ENCODE measurements at regions not wholly inside any gene's neighbourhood (a gene's known extent, or its start where the extent isn't known, plus 50 kb on each side); places are given as distances from the start of the nearest gene placed in this dataset.

DNA sequence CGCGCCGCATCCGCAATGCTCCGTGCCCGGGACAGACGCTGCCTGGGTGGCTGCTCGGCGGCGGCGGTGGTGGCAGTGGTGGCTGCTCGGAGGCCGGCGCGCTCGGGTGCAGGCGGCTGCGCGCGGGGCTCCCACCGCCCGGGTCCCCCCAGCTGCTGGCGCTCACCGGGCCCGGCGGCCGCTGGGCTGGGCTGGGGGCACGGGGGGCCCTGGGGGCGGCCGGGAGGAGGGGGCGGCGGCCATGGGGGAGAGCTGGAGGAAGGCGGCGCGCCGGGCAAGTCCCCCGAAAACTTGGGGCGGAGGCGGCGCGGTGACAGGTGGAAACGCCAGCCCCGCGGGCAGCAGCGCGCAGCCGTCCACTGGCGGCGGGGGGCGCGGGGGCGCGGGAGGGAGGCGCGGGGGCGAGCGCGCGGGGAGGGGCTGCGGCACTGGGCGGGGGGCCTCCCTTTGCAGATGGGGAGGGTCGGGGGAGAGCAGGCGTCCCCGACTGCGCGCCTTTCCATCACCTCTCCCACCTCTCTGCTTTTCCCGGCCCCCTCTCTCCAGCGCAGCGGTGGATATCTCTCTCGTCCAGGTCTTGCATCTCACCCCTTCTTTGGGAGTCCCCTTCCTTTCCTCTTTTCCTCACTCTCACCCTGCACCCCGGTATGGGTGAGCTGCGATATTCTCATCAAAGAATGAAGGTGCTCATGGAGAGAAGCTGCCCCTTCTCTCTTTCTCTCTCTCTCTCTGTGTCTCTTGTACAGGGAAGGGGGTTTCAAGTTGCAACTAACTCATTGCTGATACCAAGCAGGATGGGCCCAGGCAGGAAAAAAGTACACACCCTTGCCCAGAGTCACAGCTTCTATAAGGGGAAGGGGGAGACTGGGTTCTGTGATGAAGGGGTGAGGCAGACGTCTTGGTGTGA lies 83.7 kb upstream of the DHRSX start:
- H3K27ac ChIP-seq (ENCODE audit: low read depth in 1 of 2, low read length in 2 of 2): no peak overlapping the region
- DNase-seq (ENCODE audit: low spot score): no peak
- TF ChIP-seq, protein P1, sequence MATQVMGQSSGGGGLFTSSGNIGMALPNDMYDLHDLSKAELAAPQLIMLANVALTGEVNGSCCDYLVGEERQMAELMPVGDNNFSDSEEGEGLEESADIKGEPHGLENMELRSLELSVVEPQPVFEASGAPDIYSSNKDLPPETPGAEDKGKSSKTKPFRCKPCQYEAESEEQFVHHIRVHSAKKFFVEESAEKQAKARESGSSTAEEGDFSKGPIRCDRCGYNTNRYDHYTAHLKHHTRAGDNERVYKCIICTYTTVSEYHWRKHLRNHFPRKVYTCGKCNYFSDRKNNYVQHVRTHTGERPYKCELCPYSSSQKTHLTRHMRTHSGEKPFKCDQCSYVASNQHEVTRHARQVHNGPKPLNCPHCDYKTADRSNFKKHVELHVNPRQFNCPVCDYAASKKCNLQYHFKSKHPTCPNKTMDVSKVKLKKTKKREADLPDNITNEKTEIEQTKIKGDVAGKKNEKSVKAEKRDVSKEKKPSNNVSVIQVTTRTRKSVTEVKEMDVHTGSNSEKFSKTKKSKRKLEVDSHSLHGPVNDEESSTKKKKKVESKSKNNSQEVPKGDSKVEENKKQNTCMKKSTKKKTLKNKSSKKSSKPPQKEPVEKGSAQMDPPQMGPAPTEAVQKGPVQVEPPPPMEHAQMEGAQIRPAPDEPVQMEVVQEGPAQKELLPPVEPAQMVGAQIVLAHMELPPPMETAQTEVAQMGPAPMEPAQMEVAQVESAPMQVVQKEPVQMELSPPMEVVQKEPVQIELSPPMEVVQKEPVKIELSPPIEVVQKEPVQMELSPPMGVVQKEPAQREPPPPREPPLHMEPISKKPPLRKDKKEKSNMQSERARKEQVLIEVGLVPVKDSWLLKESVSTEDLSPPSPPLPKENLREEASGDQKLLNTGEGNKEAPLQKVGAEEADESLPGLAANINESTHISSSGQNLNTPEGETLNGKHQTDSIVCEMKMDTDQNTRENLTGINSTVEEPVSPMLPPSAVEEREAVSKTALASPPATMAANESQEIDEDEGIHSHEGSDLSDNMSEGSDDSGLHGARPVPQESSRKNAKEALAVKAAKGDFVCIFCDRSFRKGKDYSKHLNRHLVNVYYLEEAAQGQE (IDR thresholded peaks at IDR 0.05): no peak
- no peak for TF ChIP-seq TAF1 (conservative IDR thresholded peaks at IDR 0.05)
- TF ChIP-seq, protein P2, sequence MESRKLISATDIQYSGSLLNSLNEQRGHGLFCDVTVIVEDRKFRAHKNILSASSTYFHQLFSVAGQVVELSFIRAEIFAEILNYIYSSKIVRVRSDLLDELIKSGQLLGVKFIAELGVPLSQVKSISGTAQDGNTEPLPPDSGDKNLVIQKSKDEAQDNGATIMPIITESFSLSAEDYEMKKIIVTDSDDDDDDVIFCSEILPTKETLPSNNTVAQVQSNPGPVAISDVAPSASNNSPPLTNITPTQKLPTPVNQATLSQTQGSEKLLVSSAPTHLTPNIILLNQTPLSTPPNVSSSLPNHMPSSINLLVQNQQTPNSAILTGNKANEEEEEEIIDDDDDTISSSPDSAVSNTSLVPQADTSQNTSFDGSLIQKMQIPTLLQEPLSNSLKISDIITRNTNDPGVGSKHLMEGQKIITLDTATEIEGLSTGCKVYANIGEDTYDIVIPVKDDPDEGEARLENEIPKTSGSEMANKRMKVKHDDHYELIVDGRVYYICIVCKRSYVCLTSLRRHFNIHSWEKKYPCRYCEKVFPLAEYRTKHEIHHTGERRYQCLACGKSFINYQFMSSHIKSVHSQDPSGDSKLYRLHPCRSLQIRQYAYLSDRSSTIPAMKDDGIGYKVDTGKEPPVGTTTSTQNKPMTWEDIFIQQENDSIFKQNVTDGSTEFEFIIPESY (IDR thresholded peaks at IDR 0.05): no peak
- TF ChIP-seq ATF3 (IDR thresholded peaks at IDR 0.05): no peak
- no peak for TF ChIP-seq RXRA (IDR thresholded peaks at IDR 0.05)
- no peak for TF ChIP-seq RAD21 (IDR thresholded peaks at IDR 0.05)
- TF ChIP-seq NR2F2 (IDR thresholded peaks at IDR 0.05): no peak
- no peak for TF ChIP-seq GABPA (IDR thresholded peaks at IDR 0.05 in 1 of 2, conservative IDR thresholded peaks at IDR 0.05 in 1 of 2)
- no peak for TF ChIP-seq YY1 (IDR thresholded peaks at IDR 0.05)
- TF ChIP-seq SP1 (IDR thresholded peaks at IDR 0.05): no peak
- TF ChIP-seq HNF4G (IDR thresholded peaks at IDR 0.05): no peak
- TF ChIP-seq MAX (IDR thresholded peaks at IDR 0.05): no peak
- no peak for TF ChIP-seq HNF4A (conservative IDR thresholded peaks at IDR 0.05)
- no peak for TF ChIP-seq EGR1 (IDR thresholded peaks at IDR 0.05; ENCODE audit: low read depth in 2 of 2)
- no peak for TF ChIP-seq CTCF (IDR thresholded peaks at IDR 0.05; ENCODE audit: low read depth, low read length, missing input control)
- TF ChIP-seq FOXA1 (IDR thresholded peaks at IDR 0.05): no peak
- TF ChIP-seq JUND (IDR thresholded peaks at IDR 0.05): no peak
- TF ChIP-seq FOXA2 (IDR thresholded peaks at IDR 0.05): no peak
- H3K4me3 ChIP-seq (ENCODE audit: low read depth in 1 of 3, low read length in 3 of 3): no peak overlapping the region
- H3K36me3 ChIP-seq (ENCODE audit: control insufficient read depth in 4 of 4, insufficient read depth in 3 of 4, low read depth in 1 of 4, low read length in 3 of 4): no peaks in the 10 kb centered on the region
- H3K27me3 ChIP-seq (ENCODE audit: control insufficient read depth in 4 of 4, insufficient read depth in 4 of 4, low read length in 3 of 4): peaks cover 0 to 7% (median 4%) of the 10 kb centered on the region in 4 donors
- H3K9ac ChIP-seq (ENCODE audit: low read depth in 1 of 2, low read length in 2 of 2): no peak overlapping the region
- no peaks in the 10 kb centered on the region for H3K9me3 ChIP-seq (ENCODE audit: control insufficient read depth in 4 of 4, low read length in 3 of 4)
- H3K4me1 ChIP-seq (ENCODE audit: control insufficient read depth in 4 of 4, insufficient read depth in 4 of 4, low read length in 3 of 4): peaks cover 0 to 3% (median under 1%) of the 10 kb centered on the region in 4 donors
- 2% methylated on average over 73 of the region's 73 CpGs for WGBS

Measured in liver (tissue), 8 donors.